GM23338 (cell line): ENCODE measurements at regions not wholly inside any gene's neighbourhood (a gene's known extent, or its start where the extent isn't known, plus 50 kb on each side); places are given as distances from the start of the nearest gene placed in this dataset.

ENCODE experiments used
- ATAC-seq: fragments of 200-7000 bp; cut with Tn5 transposase; 3 replicates; pipeline ENCODE4 v1.9.1; 2020
- DNase-seq: peaks from one replicate; pipeline ENCODE4 v3.0.0-alpha.2; 2015; ENCODE audit warnings: low spot score
- H2AFZ ChIP-seq: fragments of 200-600 bp; sonication (generic); 2 replicates; pipeline ENCODE4 v1.8.0; 2016; ENCODE audit warnings: antibody characterized with exemption, mild to moderate bottlenecking, moderate library complexity
- H3F3A ChIP-seq: fragments of 200-600 bp; sonication (generic); replicated peaks from 2 replicates; pipeline ENCODE4 v1.8.0; 2017; ENCODE audit warnings: antibody characterized with exemption, mixed run types, low read depth
- H3K27ac ChIP-seq: fragments of 200-600 bp; sonication (generic); 2 replicates; pipeline ENCODE4 v1.6.1; 2016; ENCODE audit warnings: low read depth
- H3K27me3 ChIP-seq: fragments of 200-600 bp; sonication (generic); 2 replicates; pipeline ENCODE4 v1.8.0; 2016; ENCODE audit warnings: mild to moderate bottlenecking, mixed run types, moderate library complexity; ENCODE audit not compliant: insufficient read depth
- H3K36me3 ChIP-seq: fragments of 200-600 bp; sonication (generic); 2 replicates; pipeline ENCODE4 v1.8.0; 2016; ENCODE audit warnings: mild to moderate bottlenecking; ENCODE audit not compliant: insufficient read depth
- H3K4me1 ChIP-seq: fragments of 200-600 bp; sonication (generic); 2 replicates; pipeline ENCODE4 v1.8.0; 2016; ENCODE audit warnings: mild to moderate bottlenecking, moderate library complexity; ENCODE audit not compliant: insufficient read depth
- H3K4me2 ChIP-seq: fragments of 200-600 bp; sonication (generic); 2 replicates; pipeline ENCODE4 v1.7.1; 2017; ENCODE audit warnings: mixed run types
- H3K4me3 ChIP-seq: fragments of 200-600 bp; sonication (generic); 2 replicates; pipeline ENCODE4 v1.6.1; 2016; ENCODE audit warnings: mixed run types
- H3K79me2 ChIP-seq: fragments of 200-600 bp; sonication (generic); replicated peaks from 2 replicates; pipeline ENCODE4 v1.8.0; 2017; ENCODE audit warnings: mild to moderate bottlenecking; ENCODE audit not compliant: insufficient read depth
- H3K9me2 ChIP-seq: fragments of 200-600 bp; sonication (generic); 2 replicates; pipeline ENCODE4 v1.8.0; 2017; ENCODE audit not compliant: insufficient read depth
- H4K20me1 ChIP-seq: fragments of 200-600 bp; sonication (generic); replicated peaks from 2 replicates; pipeline ENCODE4 v1.8.0; 2017; ENCODE audit warnings: mild to moderate bottlenecking; ENCODE audit not compliant: insufficient read depth
- H3K27ac Mint-ChIP-seq: 2 replicates; pipeline ENCODE4 v1.8.0; 2020; ENCODE audit warnings: inconsistent platforms, mild to moderate bottlenecking, moderate library complexity, mixed read lengths
- H3K27me3 Mint-ChIP-seq: 3 replicates; pipeline ENCODE4 v1.8.0; 2022; ENCODE audit warnings: low read depth, mild to moderate bottlenecking, moderate library complexity, mixed read lengths, inconsistent platforms; ENCODE audit not compliant: insufficient read depth, poor library complexity
- H3K36me3 Mint-ChIP-seq: 3 replicates; pipeline ENCODE4 v1.8.0; 2021; ENCODE audit warnings: low read depth, mild to moderate bottlenecking, inconsistent platforms, moderate library complexity, mixed read lengths
- H3K4me1 Mint-ChIP-seq: 3 replicates; pipeline ENCODE4 v1.8.0; 2020; ENCODE audit warnings: mild to moderate bottlenecking, inconsistent platforms, mixed read lengths
- H3K4me3 Mint-ChIP-seq: 3 replicates; pipeline ENCODE4 v1.8.0; 2021; ENCODE audit warnings: moderate library complexity, mild to moderate bottlenecking, inconsistent platforms, mixed read lengths
- H3K9me3 Mint-ChIP-seq: 3 replicates; pipeline ENCODE4 v1.8.0; 2020; ENCODE audit warnings: moderate library complexity, mild to moderate bottlenecking, inconsistent platforms, mixed read lengths
- CREB1 ChIP-seq: fragments of 250-450 bp; sonication (Bioruptor Pico); IDR thresholded peaks from 2 replicates; pipeline ENCODE4 v1.5.0; 2020; ENCODE audit warnings: low read depth, mild to moderate bottlenecking, moderate library complexity
- CTCF ChIP-seq, 2 experiments: fragments of 200-600 bp in 1 of 2; sonication (generic) in 1 of 2; conservative IDR thresholded peaks; 2 replicates each; pipeline versions ENCODE4 v1.5.1 to v1.6.1; 2016 to 2017; ENCODE audit warnings: antibody characterized with exemption in 2 of 2, low read depth in 2 of 2, mild to moderate bottlenecking in 2 of 2, moderate library complexity in 1 of 2
- EZH2 ChIP-seq: fragments of 200-600 bp; sonication (generic); IDR thresholded peaks from one replicate; pipeline ENCODE4 v1.8.0; 2017; ENCODE audit warnings: antibody characterized with exemption, mild to moderate bottlenecking, low read depth; ENCODE audit not compliant: unreplicated experiment
- EZH2phosphoT487 ChIP-seq: fragments of 200-600 bp; sonication (generic); IDR thresholded peaks from one replicate; pipeline ENCODE4 v1.8.1; 2018; ENCODE audit warnings: antibody characterized with exemption; ENCODE audit not compliant: unreplicated experiment
- JUNB ChIP-seq: IDR thresholded peaks from one replicate; pipeline ENCODE4 v1.6.1; 2016; ENCODE audit warnings: antibody characterized with exemption; ENCODE audit not compliant: unreplicated experiment
- NANOG ChIP-seq: IDR thresholded peaks from 2 replicates; pipeline ENCODE4 v1.6.1; 2016; ENCODE audit warnings: antibody characterized with exemption, borderline replicate concordance
- POLR2AphosphoS5 ChIP-seq: IDR thresholded peaks from 2 replicates; pipeline ENCODE4 v1.6.1; 2016; ENCODE audit warnings: antibody characterized with exemption, low read depth
- STAT1 ChIP-seq: IDR thresholded peaks from one replicate; pipeline ENCODE4 v1.6.1; 2016; ENCODE audit warnings: antibody characterized with exemption; ENCODE audit not compliant: unreplicated experiment
- ZNF114 ChIP-seq: fragments of 250-450 bp; sonication (Bioruptor Pico); IDR thresholded peaks from 2 replicates; pipeline ENCODE4 v1.5.0; 2020; ENCODE audit warnings: mild to moderate bottlenecking, moderate library complexity
- ZNF331 ChIP-seq: fragments of 250-450 bp; sonication (Bioruptor Pico); IDR thresholded peaks from 2 replicates; pipeline ENCODE4 v1.5.0; 2020; ENCODE audit warnings: low read depth, mild to moderate bottlenecking, moderate library complexity
- TF ChIP-seq, protein P1 (sequence below): IDR thresholded peaks from one replicate; pipeline ENCODE4 v1.6.1; 2018; ENCODE audit warnings: antibody characterized with exemption; ENCODE audit not compliant: unreplicated experiment
- TF ChIP-seq, protein P2 (sequence below): fragments of 250-450 bp; sonication (Bioruptor Pico); IDR thresholded peaks from 2 replicates; pipeline ENCODE4 v1.5.0; 2020; ENCODE audit warnings: mild to moderate bottlenecking, moderate library complexity
- TF ChIP-seq, protein P3 (sequence below): IDR thresholded peaks from 2 replicates; pipeline ENCODE4 v1.6.1; 2016; ENCODE audit warnings: antibody characterized with exemption

DNA sequence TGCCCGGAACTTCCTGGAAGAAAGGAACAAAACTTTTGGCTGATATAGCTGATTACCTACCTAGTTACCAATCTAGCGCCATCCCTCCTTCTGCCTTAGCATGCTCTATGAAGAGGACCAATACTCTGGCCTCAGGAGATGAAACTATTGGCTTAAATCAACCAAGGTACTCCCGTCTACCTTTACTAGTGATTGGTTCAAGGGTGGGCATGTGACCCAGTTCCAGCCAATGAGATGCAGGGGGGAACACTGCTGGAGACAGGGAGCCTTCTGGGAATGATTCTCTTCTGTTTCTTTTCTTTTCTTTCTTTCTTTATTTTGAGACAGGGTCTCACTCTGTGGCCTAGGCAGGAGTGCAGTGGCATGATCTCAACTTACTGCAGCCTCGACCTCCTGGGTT, 72.6 kb upstream of the CCDC167 start:
- no peaks in the 10 kb centered on the region for H3K9me2 ChIP-seq
- H3K27ac Mint-ChIP-seq = no peak overlapping the region
- no peak overlapping the region for H3K4me3 ChIP-seq
- ATAC-seq (no peak), DNase-seq (no peak)
- H3K4me1 ChIP-seq = no peaks in the 10 kb centered on the region
- H2AFZ ChIP-seq = no peak overlapping the region
- H3K4me3 Mint-ChIP-seq = no peak overlapping the region
- H3K27me3 ChIP-seq = no peaks in the 10 kb centered on the region
- no peaks in the 10 kb centered on the region for H3K9me3 Mint-ChIP-seq
- no peaks in the 10 kb centered on the region for H3K36me3 Mint-ChIP-seq
- H3K27me3 Mint-ChIP-seq = peaks cover 5% of the 10 kb centered on the region
- H3F3A ChIP-seq = no peaks in the 10 kb centered on the region
- H3K27ac ChIP-seq = no peak overlapping the region
- H3K79me2 ChIP-seq = no peaks in the 10 kb centered on the region
- no peaks in the 10 kb centered on the region for H4K20me1 ChIP-seq
- H3K36me3 ChIP-seq = no peaks in the 10 kb centered on the region
- no peak overlapping the region for H3K4me2 ChIP-seq
- H3K4me1 Mint-ChIP-seq = peaks cover 10% of the 10 kb centered on the region
- TF ChIP-seq POLR2AphosphoS5 (no peak), EZH2phosphoT487 (no peak), EZH2 (no peak), ZNF114 (CRISPR knock-in tag) (no peak), ZNF331 (CRISPR knock-in tag) (no peak), STAT1 (no peak), NANOG (no peak), CTCF (conservative IDR thresholded peaks at IDR 0.05; ENCODE audit: low read depth in 2 of 2) (no peak), JUNB (no peak), CREB1 (no peak)
- TF ChIP-seq, protein P1, sequence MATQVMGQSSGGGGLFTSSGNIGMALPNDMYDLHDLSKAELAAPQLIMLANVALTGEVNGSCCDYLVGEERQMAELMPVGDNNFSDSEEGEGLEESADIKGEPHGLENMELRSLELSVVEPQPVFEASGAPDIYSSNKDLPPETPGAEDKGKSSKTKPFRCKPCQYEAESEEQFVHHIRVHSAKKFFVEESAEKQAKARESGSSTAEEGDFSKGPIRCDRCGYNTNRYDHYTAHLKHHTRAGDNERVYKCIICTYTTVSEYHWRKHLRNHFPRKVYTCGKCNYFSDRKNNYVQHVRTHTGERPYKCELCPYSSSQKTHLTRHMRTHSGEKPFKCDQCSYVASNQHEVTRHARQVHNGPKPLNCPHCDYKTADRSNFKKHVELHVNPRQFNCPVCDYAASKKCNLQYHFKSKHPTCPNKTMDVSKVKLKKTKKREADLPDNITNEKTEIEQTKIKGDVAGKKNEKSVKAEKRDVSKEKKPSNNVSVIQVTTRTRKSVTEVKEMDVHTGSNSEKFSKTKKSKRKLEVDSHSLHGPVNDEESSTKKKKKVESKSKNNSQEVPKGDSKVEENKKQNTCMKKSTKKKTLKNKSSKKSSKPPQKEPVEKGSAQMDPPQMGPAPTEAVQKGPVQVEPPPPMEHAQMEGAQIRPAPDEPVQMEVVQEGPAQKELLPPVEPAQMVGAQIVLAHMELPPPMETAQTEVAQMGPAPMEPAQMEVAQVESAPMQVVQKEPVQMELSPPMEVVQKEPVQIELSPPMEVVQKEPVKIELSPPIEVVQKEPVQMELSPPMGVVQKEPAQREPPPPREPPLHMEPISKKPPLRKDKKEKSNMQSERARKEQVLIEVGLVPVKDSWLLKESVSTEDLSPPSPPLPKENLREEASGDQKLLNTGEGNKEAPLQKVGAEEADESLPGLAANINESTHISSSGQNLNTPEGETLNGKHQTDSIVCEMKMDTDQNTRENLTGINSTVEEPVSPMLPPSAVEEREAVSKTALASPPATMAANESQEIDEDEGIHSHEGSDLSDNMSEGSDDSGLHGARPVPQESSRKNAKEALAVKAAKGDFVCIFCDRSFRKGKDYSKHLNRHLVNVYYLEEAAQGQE = no peak
- TF ChIP-seq, protein P2, sequence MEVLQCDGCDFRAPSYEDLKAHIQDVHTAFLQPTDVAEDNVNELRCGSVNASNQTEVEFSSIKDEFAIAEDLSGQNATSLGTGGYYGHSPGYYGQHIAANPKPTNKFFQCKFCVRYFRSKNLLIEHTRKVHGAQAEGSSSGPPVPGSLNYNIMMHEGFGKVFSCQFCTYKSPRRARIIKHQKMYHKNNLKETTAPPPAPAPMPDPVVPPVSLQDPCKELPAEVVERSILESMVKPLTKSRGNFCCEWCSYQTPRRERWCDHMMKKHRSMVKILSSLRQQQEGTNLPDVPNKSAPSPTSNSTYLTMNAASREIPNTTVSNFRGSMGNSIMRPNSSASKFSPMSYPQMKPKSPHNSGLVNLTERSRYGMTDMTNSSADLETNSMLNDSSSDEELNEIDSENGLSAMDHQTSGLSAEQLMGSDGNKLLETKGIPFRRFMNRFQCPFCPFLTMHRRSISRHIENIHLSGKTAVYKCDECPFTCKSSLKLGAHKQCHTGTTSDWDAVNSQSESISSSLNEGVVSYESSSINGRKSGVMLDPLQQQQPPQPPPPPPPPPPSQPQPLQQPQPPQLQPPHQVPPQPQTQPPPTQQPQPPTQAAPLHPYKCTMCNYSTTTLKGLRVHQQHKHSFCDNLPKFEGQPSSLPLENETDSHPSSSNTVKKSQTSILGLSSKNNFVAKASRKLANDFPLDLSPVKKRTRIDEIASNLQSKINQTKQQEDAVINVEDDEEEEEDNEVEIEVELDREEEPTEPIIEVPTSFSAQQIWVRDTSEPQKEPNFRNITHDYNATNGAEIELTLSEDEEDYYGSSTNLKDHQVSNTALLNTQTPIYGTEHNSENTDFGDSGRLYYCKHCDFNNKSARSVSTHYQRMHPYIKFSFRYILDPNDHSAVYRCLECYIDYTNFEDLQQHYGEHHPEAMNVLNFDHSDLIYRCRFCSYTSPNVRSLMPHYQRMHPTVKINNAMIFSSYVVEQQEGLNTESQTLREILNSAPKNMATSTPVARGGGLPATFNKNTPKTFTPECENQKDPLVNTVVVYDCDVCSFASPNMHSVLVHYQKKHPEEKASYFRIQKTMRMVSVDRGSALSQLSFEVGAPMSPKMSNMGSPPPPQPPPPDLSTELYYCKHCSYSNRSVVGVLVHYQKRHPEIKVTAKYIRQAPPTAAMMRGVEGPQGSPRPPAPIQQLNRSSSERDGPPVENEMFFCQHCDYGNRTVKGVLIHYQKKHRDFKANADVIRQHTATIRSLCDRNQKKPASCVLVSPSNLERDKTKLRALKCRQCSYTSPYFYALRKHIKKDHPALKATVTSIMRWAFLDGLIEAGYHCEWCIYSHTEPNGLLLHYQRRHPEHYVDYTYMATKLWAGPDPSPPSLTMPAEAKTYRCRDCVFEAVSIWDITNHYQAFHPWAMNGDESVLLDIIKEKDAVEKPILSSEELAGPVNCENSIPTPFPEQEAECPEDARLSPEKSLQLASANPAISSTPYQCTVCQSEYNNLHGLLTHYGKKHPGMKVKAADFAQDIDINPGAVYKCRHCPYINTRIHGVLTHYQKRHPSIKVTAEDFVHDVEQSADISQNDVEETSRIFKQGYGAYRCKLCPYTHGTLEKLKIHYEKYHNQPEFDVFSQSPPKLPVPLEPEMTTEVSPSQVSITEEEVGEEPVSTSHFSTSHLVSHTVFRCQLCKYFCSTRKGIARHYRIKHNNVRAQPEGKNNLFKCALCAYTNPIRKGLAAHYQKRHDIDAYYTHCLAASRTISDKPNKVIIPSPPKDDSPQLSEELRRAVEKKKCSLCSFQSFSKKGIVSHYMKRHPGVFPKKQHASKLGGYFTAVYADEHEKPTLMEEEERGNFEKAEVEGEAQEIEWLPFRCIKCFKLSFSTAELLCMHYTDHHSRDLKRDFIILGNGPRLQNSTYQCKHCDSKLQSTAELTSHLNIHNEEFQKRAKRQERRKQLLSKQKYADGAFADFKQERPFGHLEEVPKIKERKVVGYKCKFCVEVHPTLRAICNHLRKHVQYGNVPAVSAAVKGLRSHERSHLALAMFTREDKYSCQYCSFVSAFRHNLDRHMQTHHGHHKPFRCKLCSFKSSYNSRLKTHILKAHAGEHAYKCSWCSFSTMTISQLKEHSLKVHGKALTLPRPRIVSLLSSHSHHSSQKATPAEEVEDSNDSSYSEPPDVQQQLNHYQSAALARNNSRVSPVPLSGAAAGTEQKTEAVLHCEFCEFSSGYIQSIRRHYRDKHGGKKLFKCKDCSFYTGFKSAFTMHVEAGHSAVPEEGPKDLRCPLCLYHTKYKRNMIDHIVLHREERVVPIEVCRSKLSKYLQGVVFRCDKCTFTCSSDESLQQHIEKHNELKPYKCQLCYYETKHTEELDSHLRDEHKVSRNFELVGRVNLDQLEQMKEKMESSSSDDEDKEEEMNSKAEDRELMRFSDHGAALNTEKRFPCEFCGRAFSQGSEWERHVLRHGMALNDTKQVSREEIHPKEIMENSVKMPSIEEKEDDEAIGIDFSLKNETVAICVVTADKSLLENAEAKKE = no peak
- TF ChIP-seq, protein P3, sequence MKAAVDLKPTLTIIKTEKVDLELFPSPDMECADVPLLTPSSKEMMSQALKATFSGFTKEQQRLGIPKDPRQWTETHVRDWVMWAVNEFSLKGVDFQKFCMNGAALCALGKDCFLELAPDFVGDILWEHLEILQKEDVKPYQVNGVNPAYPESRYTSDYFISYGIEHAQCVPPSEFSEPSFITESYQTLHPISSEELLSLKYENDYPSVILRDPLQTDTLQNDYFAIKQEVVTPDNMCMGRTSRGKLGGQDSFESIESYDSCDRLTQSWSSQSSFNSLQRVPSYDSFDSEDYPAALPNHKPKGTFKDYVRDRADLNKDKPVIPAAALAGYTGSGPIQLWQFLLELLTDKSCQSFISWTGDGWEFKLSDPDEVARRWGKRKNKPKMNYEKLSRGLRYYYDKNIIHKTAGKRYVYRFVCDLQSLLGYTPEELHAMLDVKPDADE = no peak
